HL-60 (cell line): ENCODE measurements at regions not wholly inside any gene's neighbourhood (a gene's known extent, or its start where the extent isn't known, plus 50 kb on each side); places are given as distances from the start of the nearest gene placed in this dataset.

Source experiments
- DNase-seq, 2 experiments: peaks; one replicate each; pipeline ENCODE4 v3.0.0-alpha.2; 2010 to 2020; ENCODE audit warnings: low read depth in 1 of 2, low spot score in 1 of 2
- H3K27ac ChIP-seq: fragments of 250-450 bp; sonication (Bioruptor Pico); replicated peaks from 2 replicates; pipeline ENCODE4 v1.5.1; 2020; ENCODE audit warnings: mild to moderate bottlenecking, moderate library complexity
- H3K27me3 ChIP-seq: fragments of 250-450 bp; sonication (Bioruptor Pico); 2 replicates; pipeline ENCODE4 v1.5.1; 2021; ENCODE audit warnings: mild to moderate bottlenecking, moderate library complexity; ENCODE audit not compliant: insufficient read depth, poor library complexity, severe bottlenecking
- H3K4me3 ChIP-seq: replicated peaks from 2 replicates; pipeline ENCODE4 v1.5.1; 2011; ENCODE audit warnings: mild to moderate bottlenecking, control low read depth, low read length; ENCODE audit not compliant: insufficient read depth
- GABPA ChIP-seq: IDR thresholded peaks from 2 replicates; pipeline ENCODE4 v1.6.1; 2012; ENCODE audit warnings: low read depth
- POLR2AphosphoS5 ChIP-seq: IDR thresholded peaks from 2 replicates; pipeline ENCODE4 v1.6.1; 2012; ENCODE audit warnings: low read depth
- SPI1 ChIP-seq: IDR thresholded peaks from 2 replicates; pipeline ENCODE4 v1.6.1; 2012; ENCODE audit warnings: low read depth, mild to moderate bottlenecking, borderline replicate concordance
- TF ChIP-seq, protein P1 (sequence below): IDR thresholded peaks from 2 replicates; pipeline ENCODE4 v1.6.1; 2012; ENCODE audit warnings: low read depth; ENCODE audit not compliant: insufficient replicate concordance
- TF ChIP-seq, protein P2 (sequence below): IDR thresholded peaks from one replicate; pipeline ENCODE4 v1.5.1; 2011; ENCODE audit warnings: low read length, control low read depth, inconsistent platforms; ENCODE audit not compliant: insufficient read depth

DNA sequence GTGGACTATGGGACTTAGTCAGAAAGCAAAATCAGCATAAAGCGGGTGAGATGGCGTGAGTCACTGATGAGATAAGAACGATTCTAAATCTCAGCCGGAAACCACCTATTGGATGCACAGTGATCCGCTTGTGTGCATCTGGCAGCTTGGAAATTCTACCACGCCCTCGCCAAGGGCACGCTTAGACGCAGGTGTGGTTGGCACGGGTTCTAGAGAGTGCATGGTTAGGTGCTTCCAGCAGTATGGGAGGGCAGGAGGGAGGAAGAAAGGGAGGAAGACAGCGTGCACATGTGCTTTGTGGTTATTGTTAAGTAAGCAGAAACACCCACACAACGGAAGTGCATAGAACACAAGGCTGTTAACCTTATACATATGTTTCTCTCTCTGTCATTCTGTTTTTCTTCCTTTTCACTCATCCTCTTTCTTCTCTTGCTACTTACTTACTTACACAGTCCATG lies 374.0 kb upstream of the ASIC2 start:
- TF ChIP-seq GABPA (no peak), SPI1 (peak; percentile 43; the same call in 1 of the 2 replicates), POLR2AphosphoS5 (no peak; the same call in 1 of the 2 replicates)
- TF ChIP-seq, protein P1, sequence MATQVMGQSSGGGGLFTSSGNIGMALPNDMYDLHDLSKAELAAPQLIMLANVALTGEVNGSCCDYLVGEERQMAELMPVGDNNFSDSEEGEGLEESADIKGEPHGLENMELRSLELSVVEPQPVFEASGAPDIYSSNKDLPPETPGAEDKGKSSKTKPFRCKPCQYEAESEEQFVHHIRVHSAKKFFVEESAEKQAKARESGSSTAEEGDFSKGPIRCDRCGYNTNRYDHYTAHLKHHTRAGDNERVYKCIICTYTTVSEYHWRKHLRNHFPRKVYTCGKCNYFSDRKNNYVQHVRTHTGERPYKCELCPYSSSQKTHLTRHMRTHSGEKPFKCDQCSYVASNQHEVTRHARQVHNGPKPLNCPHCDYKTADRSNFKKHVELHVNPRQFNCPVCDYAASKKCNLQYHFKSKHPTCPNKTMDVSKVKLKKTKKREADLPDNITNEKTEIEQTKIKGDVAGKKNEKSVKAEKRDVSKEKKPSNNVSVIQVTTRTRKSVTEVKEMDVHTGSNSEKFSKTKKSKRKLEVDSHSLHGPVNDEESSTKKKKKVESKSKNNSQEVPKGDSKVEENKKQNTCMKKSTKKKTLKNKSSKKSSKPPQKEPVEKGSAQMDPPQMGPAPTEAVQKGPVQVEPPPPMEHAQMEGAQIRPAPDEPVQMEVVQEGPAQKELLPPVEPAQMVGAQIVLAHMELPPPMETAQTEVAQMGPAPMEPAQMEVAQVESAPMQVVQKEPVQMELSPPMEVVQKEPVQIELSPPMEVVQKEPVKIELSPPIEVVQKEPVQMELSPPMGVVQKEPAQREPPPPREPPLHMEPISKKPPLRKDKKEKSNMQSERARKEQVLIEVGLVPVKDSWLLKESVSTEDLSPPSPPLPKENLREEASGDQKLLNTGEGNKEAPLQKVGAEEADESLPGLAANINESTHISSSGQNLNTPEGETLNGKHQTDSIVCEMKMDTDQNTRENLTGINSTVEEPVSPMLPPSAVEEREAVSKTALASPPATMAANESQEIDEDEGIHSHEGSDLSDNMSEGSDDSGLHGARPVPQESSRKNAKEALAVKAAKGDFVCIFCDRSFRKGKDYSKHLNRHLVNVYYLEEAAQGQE, result no peak
- TF ChIP-seq, protein P2, sequence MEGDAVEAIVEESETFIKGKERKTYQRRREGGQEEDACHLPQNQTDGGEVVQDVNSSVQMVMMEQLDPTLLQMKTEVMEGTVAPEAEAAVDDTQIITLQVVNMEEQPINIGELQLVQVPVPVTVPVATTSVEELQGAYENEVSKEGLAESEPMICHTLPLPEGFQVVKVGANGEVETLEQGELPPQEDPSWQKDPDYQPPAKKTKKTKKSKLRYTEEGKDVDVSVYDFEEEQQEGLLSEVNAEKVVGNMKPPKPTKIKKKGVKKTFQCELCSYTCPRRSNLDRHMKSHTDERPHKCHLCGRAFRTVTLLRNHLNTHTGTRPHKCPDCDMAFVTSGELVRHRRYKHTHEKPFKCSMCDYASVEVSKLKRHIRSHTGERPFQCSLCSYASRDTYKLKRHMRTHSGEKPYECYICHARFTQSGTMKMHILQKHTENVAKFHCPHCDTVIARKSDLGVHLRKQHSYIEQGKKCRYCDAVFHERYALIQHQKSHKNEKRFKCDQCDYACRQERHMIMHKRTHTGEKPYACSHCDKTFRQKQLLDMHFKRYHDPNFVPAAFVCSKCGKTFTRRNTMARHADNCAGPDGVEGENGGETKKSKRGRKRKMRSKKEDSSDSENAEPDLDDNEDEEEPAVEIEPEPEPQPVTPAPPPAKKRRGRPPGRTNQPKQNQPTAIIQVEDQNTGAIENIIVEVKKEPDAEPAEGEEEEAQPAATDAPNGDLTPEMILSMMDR, result no peak
- Histone ChIP-seq H3K27me3 (peaks cover 11% of the 10 kb centered on the region), H3K4me3 (no peak overlapping the region), H3K27ac (no peak overlapping the region)
- DNase-seq, result peak in 1 of 2 experiments; percentile 21

DNA sequence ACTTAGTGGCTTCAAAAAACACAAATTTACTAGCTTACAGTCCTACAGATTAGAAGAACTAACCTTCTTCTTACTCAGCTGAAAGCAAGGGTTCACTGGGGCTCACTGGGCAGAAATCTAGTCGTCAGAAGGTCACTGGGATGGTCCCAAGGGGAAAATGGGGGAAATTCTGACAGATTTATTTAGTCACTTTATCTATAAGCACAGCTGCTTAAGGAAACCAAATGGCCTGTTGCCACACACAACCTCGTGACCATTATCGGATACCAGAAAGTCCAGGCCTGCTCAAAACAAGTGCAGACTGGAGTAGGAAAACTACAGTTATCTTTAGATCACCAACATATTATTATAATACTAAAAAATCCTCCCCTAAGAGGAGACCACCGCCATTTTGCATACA lies 374.6 kb upstream of the ASIC2 start:
- DNase-seq, result no peak
- peaks cover 11% of the 10 kb centered on the region for H3K27me3 ChIP-seq
- no peak overlapping the region for H3K4me3 ChIP-seq
- no peak for TF ChIP-seq GABPA
- no peak for TF ChIP-seq POLR2AphosphoS5
- TF ChIP-seq, protein P2, result no peak
- TF ChIP-seq, protein P1, result no peak
- TF ChIP-seq SPI1, result no peak
- H3K27ac ChIP-seq, result no peak overlapping the region

DNA sequence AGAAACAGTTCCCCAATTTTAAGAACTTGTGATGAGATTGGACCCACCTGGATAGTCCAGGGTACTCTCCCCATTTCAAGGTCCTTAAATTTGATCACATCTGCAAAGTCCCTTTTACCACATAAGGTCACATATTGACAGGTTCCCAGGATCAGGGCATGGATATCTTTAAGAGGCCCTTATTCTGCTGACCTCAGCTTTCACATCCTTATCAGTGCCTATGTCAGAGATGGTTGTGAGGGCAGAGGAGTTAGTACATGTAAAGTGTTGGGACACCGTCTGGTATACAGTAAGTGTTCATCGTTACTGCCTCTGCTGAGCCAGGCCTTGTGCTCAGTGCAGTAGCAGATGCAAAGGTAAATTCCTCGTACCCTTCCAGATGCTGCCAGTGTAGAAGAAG lies 375.4 kb upstream of the ASIC2 start:
- TF ChIP-seq, protein P1, result no peak
- no peak for TF ChIP-seq POLR2AphosphoS5
- TF ChIP-seq GABPA, result no peak
- TF ChIP-seq SPI1, result no peak
- TF ChIP-seq, protein P2, result no peak
- H3K4me3 ChIP-seq, result no peak overlapping the region
- DNase-seq, result no peak
- no peak overlapping the region for H3K27ac ChIP-seq
- H3K27me3 ChIP-seq, result peaks cover 11% of the 10 kb centered on the region
